ENCODE measurements at regions not wholly inside any gene's neighbourhood (a gene's known extent, or its start where the extent isn't known, plus 50 kb on each side); places are given as distances from the start of the nearest gene placed in this dataset.

DNA sequence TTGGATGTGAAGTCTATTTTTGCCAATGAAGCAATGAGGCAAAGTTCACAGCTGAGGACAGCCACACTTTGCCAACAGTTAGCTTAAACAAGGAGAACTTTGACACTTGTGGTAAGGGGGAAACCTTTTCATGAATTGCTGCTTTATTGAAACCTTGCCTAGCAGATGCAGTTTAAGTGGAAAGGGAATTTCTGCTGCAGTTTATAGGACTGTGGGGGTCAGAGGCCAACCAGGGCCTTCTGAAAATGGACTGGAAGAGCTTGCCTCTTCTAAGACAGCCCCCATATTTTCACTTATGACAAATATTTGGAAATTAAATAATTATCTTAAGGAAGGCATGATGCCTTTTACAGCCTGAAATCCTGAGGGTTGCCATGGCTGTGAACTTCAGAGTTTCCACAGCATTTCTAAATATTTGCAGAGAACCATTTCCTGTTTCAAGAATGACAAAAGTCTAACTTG, 550.3 kb downstream of the RAB28 start:
- TF ChIP-seq, protein P1, sequence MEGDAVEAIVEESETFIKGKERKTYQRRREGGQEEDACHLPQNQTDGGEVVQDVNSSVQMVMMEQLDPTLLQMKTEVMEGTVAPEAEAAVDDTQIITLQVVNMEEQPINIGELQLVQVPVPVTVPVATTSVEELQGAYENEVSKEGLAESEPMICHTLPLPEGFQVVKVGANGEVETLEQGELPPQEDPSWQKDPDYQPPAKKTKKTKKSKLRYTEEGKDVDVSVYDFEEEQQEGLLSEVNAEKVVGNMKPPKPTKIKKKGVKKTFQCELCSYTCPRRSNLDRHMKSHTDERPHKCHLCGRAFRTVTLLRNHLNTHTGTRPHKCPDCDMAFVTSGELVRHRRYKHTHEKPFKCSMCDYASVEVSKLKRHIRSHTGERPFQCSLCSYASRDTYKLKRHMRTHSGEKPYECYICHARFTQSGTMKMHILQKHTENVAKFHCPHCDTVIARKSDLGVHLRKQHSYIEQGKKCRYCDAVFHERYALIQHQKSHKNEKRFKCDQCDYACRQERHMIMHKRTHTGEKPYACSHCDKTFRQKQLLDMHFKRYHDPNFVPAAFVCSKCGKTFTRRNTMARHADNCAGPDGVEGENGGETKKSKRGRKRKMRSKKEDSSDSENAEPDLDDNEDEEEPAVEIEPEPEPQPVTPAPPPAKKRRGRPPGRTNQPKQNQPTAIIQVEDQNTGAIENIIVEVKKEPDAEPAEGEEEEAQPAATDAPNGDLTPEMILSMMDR (IDR thresholded peaks at IDR 0.05 in 8 of 11, conservative IDR thresholded peaks at IDR 0.05 in 3 of 11) = no peak
- no peak for TF ChIP-seq POLR2A (IDR thresholded peaks at IDR 0.05)
